Colonic mucosa (tissue), 4 donors: ENCODE measurements at regions not wholly inside any gene's neighbourhood (a gene's known extent, or its start where the extent isn't known, plus 50 kb on each side); places are given as distances from the start of the nearest gene placed in this dataset.

Source experiments
- DNase-seq: peaks from one replicate; pipeline ENCODE4 v3.0.0-alpha.2; 2020
- H3K27ac ChIP-seq: fragments of 200-600 bp; one replicate; pipeline ENCODE4 v1.8.0; 2021
- H3K27me3 ChIP-seq: fragments of 200-600 bp; one replicate; pipeline ENCODE4 v1.8.0; 2021
- H3K36me3 ChIP-seq: fragments of 200-600 bp; one replicate; pipeline ENCODE4 v1.8.0; 2021
- H3K4me1 ChIP-seq: fragments of 200-600 bp; one replicate; pipeline ENCODE4 v1.8.0; 2021; ENCODE audit warnings: mild to moderate bottlenecking
- H3K4me3 ChIP-seq: fragments of 200-600 bp; one replicate; pipeline ENCODE4 v1.8.0; 2021
- H3K9ac ChIP-seq, 2 donors: one replicate each; pipeline ENCODE4 v1.7.0; 2013; ENCODE audit warnings: control low read depth in 2 of 2, low read depth in 2 of 2, low read length in 2 of 2
- H3K9me3 ChIP-seq: fragments of 200-600 bp; one replicate; pipeline ENCODE4 v1.8.0; 2021
- CTCF ChIP-seq: fragments of 200-600 bp; IDR thresholded peaks from one replicate; pipeline ENCODE4 v1.8.0; 2022; ENCODE audit warnings: antibody characterized with exemption, mild to moderate bottlenecking
- intact Hi-C: fragments of 100-400 bp; cut with DNase I; formaldehyde crosslinking; loops from one replicate; pipeline ENCODE4 v1.14.1; 2022
- donor health status: healthy.
- donor health status: DM: no; HTN: no; CAD: no.
- donor health status: DM: no; HTN: no; CAD: no.

- H3K36me3 ChIP-seq = no peaks in the 10 kb centered on the region
- no peak overlapping the region for H3K9ac ChIP-seq
- intact Hi-C loops = no loop called here
- H3K9me3 ChIP-seq = no peaks in the 10 kb centered on the region
- no peaks in the 10 kb centered on the region for H3K27me3 ChIP-seq
- no peak for DNase-seq
- H3K27ac ChIP-seq = no peak overlapping the region
- no peaks in the 10 kb centered on the region for H3K4me1 ChIP-seq
- no peak for TF ChIP-seq CTCF
- no peak overlapping the region for H3K4me3 ChIP-seq
Observed at GRCh38 chr21:35938446-35938845, 121.9 kb downstream of the SETD4 start.

- DNase-seq = no peak
- Histone ChIP-seq H3K4me1 (peaks cover 8% of the 10 kb centered on the region), H3K9me3 (no peaks in the 10 kb centered on the region), H3K36me3 (no peaks in the 10 kb centered on the region), H3K27ac (no peak overlapping the region), H3K27me3 (no peaks in the 10 kb centered on the region), H3K4me3 (no peak overlapping the region), H3K9ac (no peak overlapping the region)
- intact Hi-C loops = no loop called here
- TF ChIP-seq CTCF = no peak
Observed at GRCh38 chr21:35933466-35933865, 126.9 kb downstream of the SETD4 start.

- no peak overlapping the region for H3K9ac ChIP-seq
- H3K9me3 ChIP-seq = no peaks in the 10 kb centered on the region
- H3K4me3 ChIP-seq = no peak overlapping the region
- no peaks in the 10 kb centered on the region for H3K27me3 ChIP-seq
- H3K27ac ChIP-seq = peak overlapping the region; percentile 48
- TF ChIP-seq CTCF = no peak
- no peak for DNase-seq
- intact Hi-C loops = no loop called here
- H3K36me3 ChIP-seq = no peaks in the 10 kb centered on the region
- peaks cover 8% of the 10 kb centered on the region for H3K4me1 ChIP-seq
Observed at GRCh38 chr21:35932232-35932911, 128.0 kb downstream of the SETD4 start.

DNA sequence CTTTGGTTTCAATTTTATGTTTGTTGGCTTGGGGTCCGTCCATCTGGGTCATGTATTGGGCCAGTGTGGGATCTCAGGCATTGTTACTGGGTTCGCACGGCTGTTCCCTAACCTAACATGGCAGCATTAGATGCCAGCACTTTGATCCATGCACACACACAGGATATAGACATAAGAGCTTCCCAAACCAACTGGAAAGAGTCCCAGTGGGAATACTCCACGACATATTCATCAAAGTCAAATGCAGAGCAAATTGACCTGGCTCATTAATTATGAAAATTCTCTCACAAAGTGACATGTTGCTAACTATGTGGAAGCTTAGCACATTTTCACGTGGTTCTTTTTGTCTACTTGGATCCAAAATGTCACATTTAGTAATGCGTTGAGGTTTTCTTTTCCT lies 130.4 kb downstream of the SETD4 start:
- no peak for DNase-seq
- H3K9me3 ChIP-seq = no peaks in the 10 kb centered on the region
- H3K36me3 ChIP-seq = no peaks in the 10 kb centered on the region
- H3K4me3 ChIP-seq = no peak overlapping the region
- H3K9ac ChIP-seq = no peak overlapping the region
- H3K27me3 ChIP-seq = no peaks in the 10 kb centered on the region
- H3K27ac ChIP-seq = no peak overlapping the region
- H3K4me1 ChIP-seq = peaks cover 8% of the 10 kb centered on the region
- no peak for TF ChIP-seq CTCF
- intact Hi-C loops = no loop called here

DNA sequence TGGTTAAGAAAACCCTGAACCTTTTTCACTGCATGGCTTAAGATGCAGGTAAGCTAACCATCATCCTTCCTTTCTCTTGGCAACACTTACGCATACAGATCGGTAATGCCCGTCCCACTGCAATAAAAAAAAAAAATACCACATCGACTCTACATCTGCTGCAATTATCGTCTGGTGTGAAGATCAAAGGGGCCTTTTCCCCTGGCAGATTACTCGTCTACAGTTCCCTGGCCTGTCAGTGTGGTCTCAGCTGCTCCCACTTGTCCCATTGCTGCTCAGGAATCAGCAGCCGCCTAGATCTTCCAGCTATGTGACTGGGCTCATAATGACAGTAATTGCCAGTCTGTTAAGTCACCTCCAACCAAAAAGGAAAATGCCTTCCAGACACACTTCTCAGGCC lies 133.1 kb downstream of the SETD4 start:
- no peak overlapping the region for H3K9ac ChIP-seq
- no peaks in the 10 kb centered on the region for H3K4me1 ChIP-seq
- H3K9me3 ChIP-seq = no peaks in the 10 kb centered on the region
- no peak for DNase-seq
- H3K4me3 ChIP-seq = no peak overlapping the region
- H3K27ac ChIP-seq = no peak overlapping the region
- intact Hi-C loops = no loop called here
- TF ChIP-seq CTCF = no peak
- no peaks in the 10 kb centered on the region for H3K27me3 ChIP-seq
- no peaks in the 10 kb centered on the region for H3K36me3 ChIP-seq
